GM19238 (cell line): ENCODE measurements at regions not wholly inside any gene's neighbourhood (a gene's known extent, or its start where the extent isn't known, plus 50 kb on each side); places are given as distances from the start of the nearest gene placed in this dataset.
"Not testable (repeated sequence)": the region's sequence is repeated elsewhere in the genome, so short reads cannot be mapped to it uniquely, and the experiment has no call there.

Experiments used
- DNase-seq: peaks from one replicate; pipeline ENCODE4 v3.0.0; 2011; ENCODE audit warnings: low spot score; ENCODE audit not compliant: insufficient read length

GRCh38 chr2:16073921-16074425 is 133.6 kb downstream of the MYCN start:
- DNase-seq: no peak

- DNase-seq: no peak
Observed at GRCh38 chr2:16073471-16073870, 133.1 kb downstream of the MYCN start.

- no peak for DNase-seq
Observed at GRCh38 chr2:16072638-16073290, 132.4 kb downstream of the MYCN start.

- no peak for DNase-seq
Observed at GRCh38 chr2:16071865-16072637, 131.7 kb downstream of the MYCN start.

GRCh38 chr2:16071039-16071864 is 130.9 kb downstream of the MYCN start:
- DNase-seq: no peak

- DNase-seq: no peak
Observed at GRCh38 chr2:16070648-16070971, 130.3 kb downstream of the MYCN start.

GRCh38 chr2:16069933-16070647 is 129.7 kb downstream of the MYCN start:
- DNase-seq: no peak

- no peak for DNase-seq
Observed at GRCh38 chr2:16069663-16069932, 129.2 kb downstream of the MYCN start.

- DNase-seq: no peak
Observed at GRCh38 chr2:16068552-16068940, 128.2 kb downstream of the MYCN start.

- no peak for DNase-seq
Observed at GRCh38 chr2:16067866-16068551, 127.7 kb downstream of the MYCN start.

- DNase-seq: no peak
Observed at GRCh38 chr2:16067444-16067843, 127.1 kb downstream of the MYCN start.

GRCh38 chr2:16067037-16067406 is 126.7 kb downstream of the MYCN start:
- DNase-seq: no peak

- no peak for DNase-seq
Observed at GRCh38 chr2:16066261-16067036, 126.1 kb downstream of the MYCN start.

- not testable (repeated sequence) for DNase-seq
Observed at GRCh38 chr2:16065272-16066069, 125.1 kb downstream of the MYCN start.

- no peak for DNase-seq
Observed at GRCh38 chr2:16064745-16065144, 124.4 kb downstream of the MYCN start.

- DNase-seq: no peak
Observed at GRCh38 chr2:16063955-16064633, 123.7 kb downstream of the MYCN start.

GRCh38 chr2:16063251-16063850 is 123.0 kb downstream of the MYCN start:
- DNase-seq: no peak

GRCh38 chr2:16062471-16063250 is 122.3 kb downstream of the MYCN start:
- DNase-seq: no peak
